ENCODE measurements at regions not wholly inside any gene's neighbourhood (a gene's known extent, or its start where the extent isn't known, plus 50 kb on each side); places are given as distances from the start of the nearest gene placed in this dataset.

GRCh38 chr22:48677168-48677520 is 1150.5 kb downstream of the BRD1 start:
- Histone ChIP-seq H3K27me3 (replicated peaks in 1 of 4; ENCODE audit: control extremely low read depth in 1 of 4, control insufficient read depth in 3 of 4, insufficient read depth in 4 of 4, low read length in 3 of 4) (no peaks in the 10 kb centered on the region), H3K4me2 (replicated peaks; ENCODE audit: low read depth, low read length, poor library complexity, severe bottlenecking) (no peak overlapping the region), H4K20me1 (ENCODE audit: control insufficient read depth, insufficient read depth, low read length, poor library complexity, severe bottlenecking) (no peaks in the 10 kb centered on the region), H3K9ac (ENCODE audit: low read length) (no peak overlapping the region), H3K4me3 (ENCODE audit: control extremely low read depth in 1 of 5, extremely low read depth in 1 of 5, insufficient read depth in 1 of 5, low read depth in 2 of 5, low read length in 4 of 5) (no peak overlapping the region), H3K79me2 (ENCODE audit: control insufficient read depth, insufficient read depth, low read length) (no peaks in the 10 kb centered on the region), H2AFZ (ENCODE audit: insufficient read depth, low read depth, low read length, poor library complexity, severe bottlenecking) (no peak overlapping the region), H3K27ac (ENCODE audit: low read length in 2 of 2) (no peak overlapping the region), H3K4me1 (ENCODE audit: control insufficient read depth in 2 of 2, insufficient read depth in 2 of 2, low read length in 2 of 2) (no peaks in the 10 kb centered on the region), H3K9me3 (ENCODE audit: control extremely low read depth in 1 of 3, control insufficient read depth in 2 of 3, insufficient read depth in 1 of 3, low read length in 2 of 3) (peaks cover 2 to 63% (median 8%) of the 10 kb centered on the region in 3 donors), H3K36me3 (replicated peaks in 1 of 2; ENCODE audit: control extremely low read depth in 1 of 2, control insufficient read depth in 1 of 2, extremely low read depth in 1 of 2, insufficient read depth in 2 of 2, low read length in 1 of 2) (no peaks in the 10 kb centered on the region)
- Mint-ChIP-seq H3K4me3 (no peak overlapping the region), H3K27me3 (no peaks in the 10 kb centered on the region), H3K9me3 (ENCODE audit: insufficient read depth) (peaks cover 4% of the 10 kb centered on the region), H3K4me1 (no peaks in the 10 kb centered on the region), H3K27ac (no peak overlapping the region)
- CTCF ChIA-PET: no interaction called here
- WGBS (ENCODE audit: insufficient coverage): 90% methylated on average over 17 of the region's 17 CpGs
- no peak for ATAC-seq (ENCODE audit: low read depth)
- intact Hi-C loops (cut with micrococcal nuclease): no loop called here
- TF ChIP-seq CTCF (IDR thresholded peaks at IDR 0.05) (no peak), EZH2 (IDR thresholded peaks at IDR 0.05; ENCODE audit: borderline replicate concordance, insufficient read depth, low read depth, low read length, poor library complexity, severe bottlenecking) (no peak)
- POLR2A ChIA-PET: no interaction called here
- no peak for DNase-seq

GRCh38 chr22:48676266-48677167 is 1151.2 kb downstream of the BRD1 start:
- CTCF ChIA-PET: no interaction called here
- POLR2A ChIA-PET: no interaction called here

More at GRCh38 chr22:48676266-48677167, 1151.2 kb downstream of the BRD1 start:
- no peaks in the 10 kb centered on the region for H4K20me1 ChIP-seq (ENCODE audit: control insufficient read depth, insufficient read depth, low read length, poor library complexity, severe bottlenecking)
- no peak overlapping the region for H3K27ac ChIP-seq (ENCODE audit: low read length in 2 of 2)
- Mint-ChIP-seq H3K27ac (no peak overlapping the region), H3K4me3 (no peak overlapping the region), H3K27me3 (no peaks in the 10 kb centered on the region), H3K4me1 (no peaks in the 10 kb centered on the region), H3K9me3 (ENCODE audit: insufficient read depth) (peaks cover 6% of the 10 kb centered on the region)
- 91% methylated on average over 13 of the region's 15 CpGs for WGBS (ENCODE audit: insufficient coverage)
- no peak for DNase-seq
- peaks cover 2 to 66% (median 8%) of the 10 kb centered on the region in 3 donors for H3K9me3 ChIP-seq (ENCODE audit: control extremely low read depth in 1 of 3, control insufficient read depth in 2 of 3, insufficient read depth in 1 of 3, low read length in 2 of 3)
- intact Hi-C loops (cut with micrococcal nuclease): no loop called here
- TF ChIP-seq EZH2 (IDR thresholded peaks at IDR 0.05; ENCODE audit: borderline replicate concordance, insufficient read depth, low read depth, low read length, poor library complexity, severe bottlenecking) (no peak), CTCF (IDR thresholded peaks at IDR 0.05) (no peak)
- H3K27me3 ChIP-seq (replicated peaks in 1 of 4; ENCODE audit: control extremely low read depth in 1 of 4, control insufficient read depth in 3 of 4, insufficient read depth in 4 of 4, low read length in 3 of 4): no peaks in the 10 kb centered on the region
- no peaks in the 10 kb centered on the region for H3K4me1 ChIP-seq (ENCODE audit: control insufficient read depth in 2 of 2, insufficient read depth in 2 of 2, low read length in 2 of 2)
- no peaks in the 10 kb centered on the region for H3K79me2 ChIP-seq (ENCODE audit: control insufficient read depth, insufficient read depth, low read length)
- no peak overlapping the region for H3K9ac ChIP-seq (ENCODE audit: low read length)
- H2AFZ ChIP-seq (ENCODE audit: insufficient read depth, low read depth, low read length, poor library complexity, severe bottlenecking): no peak overlapping the region
- ATAC-seq (ENCODE audit: low read depth): no peak
- H3K4me2 ChIP-seq (replicated peaks; ENCODE audit: low read depth, low read length, poor library complexity, severe bottlenecking): no peak overlapping the region
- no peak overlapping the region for H3K4me3 ChIP-seq (ENCODE audit: control extremely low read depth in 1 of 5, extremely low read depth in 1 of 5, insufficient read depth in 1 of 5, low read depth in 2 of 5, low read length in 4 of 5)
- H3K36me3 ChIP-seq (replicated peaks in 1 of 2; ENCODE audit: control extremely low read depth in 1 of 2, control insufficient read depth in 1 of 2, extremely low read depth in 1 of 2, insufficient read depth in 2 of 2, low read length in 1 of 2): no peaks in the 10 kb centered on the region
